HG02840 (cell line): ENCODE measurements at regions not wholly inside any gene's neighbourhood (a gene's known extent, or its start where the extent isn't known, plus 50 kb on each side); places are given as distances from the start of the nearest gene placed in this dataset.

Experiments used
- ATAC-seq: cut with Tn5 transposase; IDR thresholded peaks from one replicate; pipeline ENCODE4 v1.9.1; 2021; ENCODE audit warnings: mild to moderate bottlenecking, moderate library complexity, moderate number of reproducible peaks; ENCODE audit not compliant: unreplicated experiment, low FRiP score

GRCh38 chr4:23361453-23361852 lies 528.4 kb downstream of the PPARGC1A start:
- ATAC-seq, result no peak

- no peak for ATAC-seq
Measured at GRCh38 chr4:23360718-23361117, 529.1 kb downstream of the PPARGC1A start.

- ATAC-seq, result no peak
Measured at GRCh38 chr4:23355258-23355657, 534.6 kb downstream of the PPARGC1A start.

- ATAC-seq, result no peak
Measured at GRCh38 chr4:23353200-23353599, 536.6 kb downstream of the PPARGC1A start.

- no peak for ATAC-seq
Measured at GRCh38 chr4:23348789-23349498, 540.9 kb downstream of the PPARGC1A start.

- no peak for ATAC-seq
Measured at GRCh38 chr4:23337292-23337691, 552.6 kb downstream of the PPARGC1A start.

GRCh38 chr4:23333946-23334878 lies 555.6 kb downstream of the PPARGC1A start:
- ATAC-seq, result peak; percentile 86

GRCh38 chr4:23333556-23333945 lies 556.3 kb downstream of the PPARGC1A start:
- ATAC-seq, result no peak

GRCh38 chr4:23332313-23332712 lies 557.5 kb downstream of the PPARGC1A start:
- no peak for ATAC-seq

GRCh38 chr4:23327120-23327519 lies 562.7 kb downstream of the PPARGC1A start:
- no peak for ATAC-seq

GRCh38 chr4:23324021-23324690 lies 565.7 kb downstream of the PPARGC1A start:
- ATAC-seq, result no peak

- no peak for ATAC-seq
Measured at GRCh38 chr4:23323436-23323835, 566.4 kb downstream of the PPARGC1A start.

GRCh38 chr4:23322732-23323131 lies 567.1 kb downstream of the PPARGC1A start:
- no peak for ATAC-seq

GRCh38 chr4:23320931-23321587 lies 568.8 kb downstream of the PPARGC1A start:
- no peak for ATAC-seq

- no peak for ATAC-seq
Measured at GRCh38 chr4:23312686-23313085, 577.2 kb downstream of the PPARGC1A start.

- no peak for ATAC-seq
Measured at GRCh38 chr4:23311983-23312382, 577.9 kb downstream of the PPARGC1A start.

GRCh38 chr4:23305026-23305425 lies 584.8 kb downstream of the PPARGC1A start:
- ATAC-seq, result no peak

GRCh38 chr4:23298371-23298770 lies 591.5 kb downstream of the PPARGC1A start:
- ATAC-seq, result no peak

GRCh38 chr4:23297327-23297726 lies 592.5 kb downstream of the PPARGC1A start:
- ATAC-seq, result no peak

- no peak for ATAC-seq
Measured at GRCh38 chr4:23291139-23291538, 598.4 kb downstream of the GBA3 start.

GRCh38 chr4:23290656-23291055 lies 597.9 kb downstream of the GBA3 start:
- ATAC-seq, result no peak
